Sigmoid colon (tissue), 4 donors: ENCODE measurements at regions not wholly inside any gene's neighbourhood (a gene's known extent, or its start where the extent isn't known, plus 50 kb on each side); places are given as distances from the start of the nearest gene placed in this dataset.

Experiments used
- CTCF ChIP-seq, 4 experiments: fragments of 450-650 bp in 3 of 4; fragments of 200-600 bp in 1 of 4; IDR thresholded peaks; one replicate each; pipeline ENCODE4 v1.5.1; 2016 to 2019; ENCODE audit warnings: antibody characterized with exemption in 4 of 4, mild to moderate bottlenecking in 3 of 4, moderate library complexity in 2 of 4
- POLR2A ChIP-seq, 2 donors: fragments of 450-650 bp; IDR thresholded peaks; one replicate each; pipeline ENCODE4 v1.6.1; 2016; ENCODE audit warnings: antibody characterized with exemption in 2 of 2, mild to moderate bottlenecking in 2 of 2, moderate library complexity in 2 of 2
- POLR2AphosphoS5 ChIP-seq, 4 donors: sonication (generic); formaldehyde crosslinking; IDR thresholded peaks; one replicate each; pipeline ENCODE4 v1.6.1; 2017; ENCODE audit warnings: antibody characterized with exemption in 4 of 4

DNA sequence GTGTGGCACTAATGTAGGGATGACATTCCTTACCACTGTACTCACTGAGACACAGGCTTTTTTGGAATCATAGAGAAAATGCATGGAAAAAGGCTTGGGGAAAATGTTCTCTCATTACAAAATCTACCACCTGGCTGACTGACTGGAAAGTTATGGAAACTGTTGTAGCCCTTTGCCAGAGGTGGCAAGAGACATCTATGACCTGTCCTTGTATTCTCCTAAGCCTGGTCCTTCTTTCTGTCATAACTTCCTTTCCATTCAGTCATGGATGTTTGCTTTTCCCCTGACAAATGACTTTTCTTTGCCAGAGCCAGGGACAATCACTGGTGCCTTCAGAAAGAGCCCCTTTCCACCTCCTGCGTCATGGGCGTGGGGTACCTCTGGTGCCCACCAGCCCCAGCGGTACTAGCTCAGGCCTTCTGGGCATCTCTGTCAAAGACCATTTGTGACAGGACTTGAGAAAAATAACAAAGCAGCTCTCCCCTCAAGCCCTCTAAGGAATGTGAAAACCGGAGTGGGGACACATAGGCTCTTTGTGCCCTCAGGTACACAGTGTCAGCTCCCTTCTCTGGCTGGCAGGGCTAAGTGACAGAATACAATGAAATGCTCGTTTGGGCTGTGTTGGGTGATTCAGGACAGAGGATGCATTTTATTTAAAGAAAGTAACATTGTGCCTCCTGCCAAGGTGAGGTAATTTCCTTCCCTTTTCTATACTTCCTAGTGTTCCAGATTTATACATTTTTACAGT, 381.1 kb upstream of the RASGRP1 start:
- no peak for TF ChIP-seq CTCF (IDR thresholded peaks at IDR 0.05)
- no peak for TF ChIP-seq POLR2AphosphoS5 (IDR thresholded peaks at IDR 0.05)
- TF ChIP-seq POLR2A (IDR thresholded peaks at IDR 0.05): no peak
